Activated gamma-delta T cell treated with Interleukin-2 at 50 U/mL for 16 hours (primary cell): ENCODE measurements at regions not wholly inside any gene's neighbourhood (a gene's known extent, or its start where the extent isn't known, plus 50 kb on each side); places are given as distances from the start of the nearest gene placed in this dataset.
"Not testable (repeated sequence)": the region's sequence is repeated elsewhere in the genome, so short reads cannot be mapped to it uniquely, and the experiment has no call there.

Experiments
- DNase-seq: peaks from one replicate; pipeline ENCODE4 v3.0.0-alpha.2; 2020

- DNase-seq: no peak
Observed at GRCh38 chr1:219560856-219561255, 52.0 kb downstream of the ZC3H11B start.

- DNase-seq: no peak
Observed at GRCh38 chr1:219559899-219560298, 53.0 kb downstream of the ZC3H11B start.

- DNase-seq: no peak
Observed at GRCh38 chr1:219555806-219556205, 57.1 kb downstream of the ZC3H11B start.

DNA sequence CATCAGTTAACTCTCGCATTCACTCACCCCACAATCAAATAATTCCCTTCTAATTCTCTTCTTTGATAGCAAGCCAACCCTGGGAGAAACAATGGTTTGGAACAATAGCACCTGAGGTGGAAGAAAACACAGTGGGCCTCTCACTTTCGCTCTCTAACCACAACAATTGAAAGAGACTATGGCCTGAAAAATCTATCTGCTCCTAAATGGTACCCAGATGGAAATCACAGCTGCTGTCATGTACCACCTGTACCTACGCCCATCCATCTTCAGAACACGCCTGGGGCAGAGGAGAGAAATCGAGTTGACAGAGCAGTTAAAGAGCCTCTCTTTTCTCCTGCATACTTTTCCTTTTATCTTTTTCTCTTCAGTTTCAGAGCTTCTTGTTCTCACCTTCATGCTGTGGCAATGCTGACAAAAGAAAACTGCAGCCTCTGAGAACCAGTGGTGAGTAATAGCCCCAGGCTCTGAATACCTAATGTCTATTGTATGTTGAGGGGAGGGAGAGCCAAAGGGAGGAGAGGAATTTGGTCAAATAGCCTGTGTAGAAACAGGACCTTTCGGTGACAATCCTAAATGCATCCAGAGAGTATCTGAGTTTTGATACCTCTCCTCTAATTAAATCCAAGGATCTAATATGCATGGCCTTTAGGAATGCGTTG is 57.7 kb downstream of the ZC3H11B start:
- no peak for DNase-seq

GRCh38 chr1:219553934-219554502 is 58.9 kb downstream of the ZC3H11B start:
- no peak for DNase-seq

DNA sequence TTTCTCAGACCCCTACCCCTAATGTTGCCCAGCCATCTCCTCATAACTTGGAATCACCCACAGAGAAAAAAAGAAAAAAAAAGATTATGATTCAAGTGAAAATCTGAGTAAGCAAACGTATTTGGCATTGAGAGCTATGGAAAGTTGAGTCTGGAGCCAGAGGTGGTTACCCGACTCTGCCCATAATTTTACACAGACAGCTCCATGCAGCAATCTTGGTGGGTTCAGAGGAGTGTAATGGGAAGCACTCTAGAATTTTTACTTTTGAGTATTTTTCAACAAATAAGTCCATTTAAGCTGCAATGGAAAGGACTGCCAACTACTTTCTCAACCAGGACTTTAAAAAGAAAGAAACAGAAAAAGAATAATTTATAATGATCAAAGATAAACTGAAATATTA is 62.7 kb downstream of the ZC3H11B start:
- no peak for DNase-seq

DNA sequence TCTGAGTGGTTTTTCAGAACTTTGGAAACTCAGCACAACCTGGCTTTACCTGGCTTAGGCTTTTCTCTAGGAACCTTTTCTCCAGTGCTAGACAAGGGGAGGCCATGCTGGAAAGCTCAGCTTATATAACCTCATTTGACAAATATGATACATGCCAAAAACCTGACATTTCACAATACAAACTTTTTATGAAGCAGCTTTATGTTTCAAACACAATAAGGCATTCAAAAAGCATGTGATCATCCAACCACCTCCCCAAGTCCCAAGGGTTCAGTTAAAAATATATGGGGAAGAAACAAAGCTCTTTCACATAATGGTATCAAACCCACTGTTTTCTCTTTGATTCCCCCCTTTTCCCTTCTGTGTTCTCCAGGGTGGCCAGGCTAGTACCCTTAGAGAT is 63.7 kb downstream of the ZC3H11B start:
- DNase-seq: no peak

GRCh38 chr1:219548386-219548785 is 64.5 kb downstream of the ZC3H11B start:
- no peak for DNase-seq

GRCh38 chr1:219545756-219546155 is 67.1 kb downstream of the ZC3H11B start:
- not testable (repeated sequence) for DNase-seq

- no peak for DNase-seq
Observed at GRCh38 chr1:219544163-219544846, 68.6 kb downstream of the ZC3H11B start.

GRCh38 chr1:219542828-219543518 is 69.9 kb downstream of the ZC3H11B start:
- no peak for DNase-seq

DNA sequence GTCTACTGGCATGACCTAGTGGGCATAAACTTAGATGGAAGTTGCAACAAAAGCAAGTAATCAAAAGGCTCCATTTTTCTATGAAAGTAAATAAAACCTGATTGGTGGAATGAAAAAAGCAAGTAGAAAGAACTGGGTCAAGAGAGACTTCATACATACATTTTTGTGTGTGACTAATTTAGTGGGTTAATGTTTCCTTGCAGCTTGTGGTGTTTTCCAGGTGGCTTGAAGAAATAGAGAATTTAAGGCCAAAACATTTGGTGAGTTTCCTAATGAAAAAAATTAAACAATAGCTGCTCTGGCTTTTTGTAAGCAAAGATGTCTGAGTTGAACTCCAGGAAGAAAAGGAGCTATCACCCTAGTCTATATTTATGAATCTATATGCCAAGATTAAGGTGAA is 71.0 kb downstream of the ZC3H11B start:
- no peak for DNase-seq

GRCh38 chr1:219539645-219540254 is 73.2 kb downstream of the ZC3H11B start:
- DNase-seq: no peak

DNA sequence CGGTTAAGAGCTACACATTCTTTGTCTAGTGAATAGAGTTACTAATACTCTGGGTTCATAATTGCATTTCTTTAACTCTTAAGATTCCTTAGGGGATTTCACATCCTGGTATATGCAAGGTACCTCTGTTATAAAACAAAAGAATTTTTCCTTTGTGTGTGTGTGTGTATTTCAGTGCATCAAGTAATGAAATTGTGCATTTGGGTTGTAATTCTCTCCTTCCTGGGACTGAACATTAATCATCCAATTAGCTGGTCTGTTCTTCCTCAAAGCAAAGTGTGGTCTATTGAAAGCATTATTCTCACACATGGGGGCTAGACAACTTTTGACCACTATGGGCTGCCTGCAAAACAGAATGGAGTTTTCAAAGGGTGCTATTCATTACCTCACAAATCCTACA is 74.0 kb downstream of the ZC3H11B start:
- no peak for DNase-seq

DNA sequence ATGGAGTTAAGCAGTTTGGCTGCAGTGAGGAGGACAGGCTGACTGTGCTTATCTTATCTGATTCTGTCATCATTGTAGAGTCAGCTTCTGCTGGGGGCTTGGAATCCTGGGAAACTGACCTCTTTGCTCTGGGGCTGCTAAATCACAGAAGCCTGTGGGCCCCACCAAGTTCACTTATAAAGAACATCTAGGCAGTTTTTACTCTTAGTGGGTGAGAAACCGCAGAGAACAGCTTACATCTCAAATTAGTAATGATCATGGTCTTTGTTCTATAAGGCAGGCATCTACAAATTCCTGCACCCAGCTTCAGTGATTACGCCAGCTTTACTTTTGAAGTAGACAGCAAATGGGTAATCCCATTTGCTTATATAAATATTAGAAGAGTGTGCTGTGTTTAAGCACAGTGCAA is 75.7 kb downstream of the ZC3H11B start:
- DNase-seq: no peak

- DNase-seq: no peak
Observed at GRCh38 chr1:219536038-219536437, 76.9 kb downstream of the ZC3H11B start.

GRCh38 chr1:219534991-219535390 is 77.9 kb downstream of the ZC3H11B start:
- no peak for DNase-seq

DNA sequence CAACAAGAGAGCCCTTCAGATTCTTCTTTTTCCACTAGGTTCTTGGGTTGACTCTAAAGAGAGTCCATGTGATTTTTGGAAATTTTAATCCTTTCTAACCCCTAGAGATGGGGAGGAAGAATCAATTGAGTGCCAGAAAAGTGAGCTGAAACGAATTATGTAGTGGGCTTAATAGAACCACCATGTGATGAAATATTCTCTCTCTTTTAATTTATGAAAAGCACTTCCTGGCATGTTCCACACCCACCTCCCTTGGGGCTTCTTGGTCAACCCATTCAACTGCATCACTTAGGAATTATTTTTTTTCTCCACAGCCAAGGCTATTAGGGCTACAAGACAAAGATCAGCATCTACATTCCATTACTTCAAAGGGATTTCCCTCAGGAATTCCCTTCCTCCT is 79.6 kb downstream of the ZC3H11B start:
- no peak for DNase-seq

GRCh38 chr1:219529116-219529515 is 83.8 kb downstream of the ZC3H11B start:
- DNase-seq: no peak

- DNase-seq: no peak
Observed at GRCh38 chr1:219528633-219529032, 84.3 kb downstream of the ZC3H11B start.

DNA sequence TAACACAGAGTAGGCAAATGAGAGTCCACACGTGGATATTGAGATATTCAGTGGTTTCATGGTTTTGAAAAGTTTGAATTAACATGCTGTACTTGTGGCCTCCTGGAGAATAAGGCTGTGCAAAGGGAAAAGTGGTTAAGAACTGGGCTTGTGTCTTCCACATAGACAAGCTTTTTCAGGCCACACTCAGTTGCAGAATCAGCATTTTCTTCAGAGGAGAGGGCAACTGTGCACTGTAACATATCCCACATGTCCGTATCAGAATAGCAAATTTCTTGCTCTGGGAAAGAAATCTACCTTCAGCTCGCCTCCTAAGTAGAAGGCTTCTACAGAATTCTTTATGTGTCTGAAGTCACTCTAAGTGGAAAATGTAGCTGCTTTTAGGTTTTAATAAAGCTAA is 84.9 kb downstream of the ZC3H11B start:
- DNase-seq: no peak

GRCh38 chr1:219526074-219526473 is 86.8 kb downstream of the ZC3H11B start:
- DNase-seq: no peak

DNA sequence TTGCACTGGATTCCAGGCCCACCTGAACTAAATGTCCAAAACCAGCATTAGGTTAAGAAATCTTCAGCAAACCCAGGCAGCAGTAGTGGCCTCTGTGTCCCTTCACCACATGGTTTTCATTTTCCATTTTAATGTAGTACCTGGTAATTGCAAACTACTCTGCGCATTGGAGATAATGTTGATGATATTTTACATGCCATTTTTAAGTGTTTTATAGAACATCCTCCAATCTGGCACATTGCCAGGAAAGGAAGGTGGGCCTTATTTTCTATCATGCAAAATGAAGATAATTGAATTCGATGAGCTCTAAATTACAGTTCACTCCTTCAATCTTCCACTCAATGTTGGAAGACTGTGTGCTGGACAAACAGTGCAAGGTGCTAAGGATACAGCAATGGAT is 89.5 kb downstream of the ZC3H11B start:
- DNase-seq: no peak
